ENCODE measurements at regions not wholly inside any gene's neighbourhood (a gene's known extent, or its start where the extent isn't known, plus 50 kb on each side); places are given as distances from the start of the nearest gene placed in this dataset.
"Not testable (repeated sequence)": the region's sequence is repeated elsewhere in the genome, so short reads cannot be mapped to it uniquely, and the experiment has no call there.

- Histone ChIP-seq H3K9me3 (no peaks in the 10 kb centered on the region), H3K27ac (no peak overlapping the region), H3K4me1 (no peaks in the 10 kb centered on the region), H3K4me3 (no peak overlapping the region), H3K4me2 (no peak overlapping the region)
- DNase-seq (ENCODE audit: low read depth in 1 of 2, low spot score in 1 of 2) (no peak), FAIRE-seq (no peak), ATAC-seq (no peak)
- 36% methylated on average over 2 of the region's 2 CpGs for WGBS (ENCODE audit: missing lambda C conversion rate)
- CTCF ChIA-PET = no interaction called here
- no peak for TF ChIP-seq HOXB13 (CRISPR knock-in tag; IDR thresholded peaks at IDR 0.05; ENCODE audit: low read depth)
- TF ChIP-seq KDM1A (IDR thresholded peaks at IDR 0.05; ENCODE audit: low read depth) = no peak
- TF ChIP-seq MYC (IDR thresholded peaks at IDR 0.05; ENCODE audit: borderline replicate concordance, low read length) = no peak
- no peak for TF ChIP-seq HOXA7 (CRISPR knock-in tag; IDR thresholded peaks at IDR 0.05)
- no peak for TF ChIP-seq BHLHE40 (IDR thresholded peaks at IDR 0.05; ENCODE audit: low read depth, low read length)
- no peak for TF ChIP-seq HEYL (CRISPR knock-in tag; IDR thresholded peaks at IDR 0.05)
- TF ChIP-seq TFCP2L1 (CRISPR knock-in tag; IDR thresholded peaks at IDR 0.05) = no peak
- no peak for TF ChIP-seq NR3C1 (IDR thresholded peaks at IDR 0.05)
- TF ChIP-seq EHMT2 (IDR thresholded peaks at IDR 0.05; ENCODE audit: low read depth) = no peak
- no peak for TF ChIP-seq PBX3 (IDR thresholded peaks at IDR 0.05)
- TF ChIP-seq CBX8 (IDR thresholded peaks at IDR 0.05) = no peak
- TF ChIP-seq CTCF (IDR thresholded peaks at IDR 0.05) = no peak
- POLR2A ChIA-PET = no interaction called here
Observed at GRCh38 chr5:82873452-82873851, 203.7 kb downstream of the TMEM167A start.

GRCh38 chr5:82872321-82873288, 204.6 kb downstream of the TMEM167A start:
- H3K4me1 ChIP-seq; H3K9me3 ChIP-seq; FAIRE-seq; POLR2A ChIA-PET; H3K4me3 ChIP-seq; CTCF ChIA-PET; H3K27ac ChIP-seq; H3K4me2 ChIP-seq; ATAC-seq; DNase-seq (ENCODE audit: low read depth in 1 of 2, low spot score in 1 of 2): not testable (repeated sequence)
- WGBS (ENCODE audit: missing lambda C conversion rate) = 64% methylated on average over 24 of the region's 30 CpGs

GRCh38 chr5:82865625-82866024, 211.6 kb downstream of the TMEM167A start:
- no peak for DNase-seq (ENCODE audit: low read depth in 1 of 2, low spot score in 1 of 2)
- TF ChIP-seq CBX2 (IDR thresholded peaks at IDR 0.05; ENCODE audit: borderline replicate concordance, low read depth) (no peak), CTCF (IDR thresholded peaks at IDR 0.05) (no peak), ZC3H11A (IDR thresholded peaks at IDR 0.05) (no peak), HOXB13 (CRISPR knock-in tag; IDR thresholded peaks at IDR 0.05; ENCODE audit: low read depth) (no peak), ZNF302 (CRISPR knock-in tag; IDR thresholded peaks at IDR 0.05) (no peak), HDAC2 (IDR thresholded peaks at IDR 0.05) (no peak), HOXB5 (CRISPR knock-in tag; IDR thresholded peaks at IDR 0.05) (no peak), ESRRA (IDR thresholded peaks at IDR 0.05; ENCODE audit: borderline replicate concordance, low read length) (no peak), GATA3 (IDR thresholded peaks at IDR 0.05; ENCODE audit: borderline replicate concordance) (no peak), BCL3 (IDR thresholded peaks at IDR 0.05) (no peak), E2F6 (IDR thresholded peaks at IDR 0.05; ENCODE audit: borderline replicate concordance, low read depth) (no peak), JUN (IDR thresholded peaks at IDR 0.05) (no peak), CHD4 (IDR thresholded peaks at IDR 0.05; ENCODE audit: borderline replicate concordance) (no peak), SMC3 (IDR thresholded peaks at IDR 0.05) (no peak), MYC (IDR thresholded peaks at IDR 0.05; ENCODE audit: borderline replicate concordance, low read length) (no peak), ATOH8 (CRISPR knock-in tag; IDR thresholded peaks at IDR 0.05; ENCODE audit: low read depth) (no peak)
- no peak overlapping the region for H3K4me3 ChIP-seq
- WGBS (ENCODE audit: missing lambda C conversion rate) = 49% methylated on average over 3 of the region's 3 CpGs
- CTCF ChIA-PET = no interaction called here
- H3K4me2 ChIP-seq = no peak overlapping the region
- H3K27ac ChIP-seq = no peak overlapping the region
- no peaks in the 10 kb centered on the region for H3K9me3 ChIP-seq
- no peaks in the 10 kb centered on the region for H3K4me1 ChIP-seq
- POLR2A ChIA-PET = no interaction called here
- no peak for FAIRE-seq
- no peak for ATAC-seq
